ENCODE measurements at regions not wholly inside any gene's neighbourhood (a gene's known extent, or its start where the extent isn't known, plus 50 kb on each side); places are given as distances from the start of the nearest gene placed in this dataset.

DNA sequence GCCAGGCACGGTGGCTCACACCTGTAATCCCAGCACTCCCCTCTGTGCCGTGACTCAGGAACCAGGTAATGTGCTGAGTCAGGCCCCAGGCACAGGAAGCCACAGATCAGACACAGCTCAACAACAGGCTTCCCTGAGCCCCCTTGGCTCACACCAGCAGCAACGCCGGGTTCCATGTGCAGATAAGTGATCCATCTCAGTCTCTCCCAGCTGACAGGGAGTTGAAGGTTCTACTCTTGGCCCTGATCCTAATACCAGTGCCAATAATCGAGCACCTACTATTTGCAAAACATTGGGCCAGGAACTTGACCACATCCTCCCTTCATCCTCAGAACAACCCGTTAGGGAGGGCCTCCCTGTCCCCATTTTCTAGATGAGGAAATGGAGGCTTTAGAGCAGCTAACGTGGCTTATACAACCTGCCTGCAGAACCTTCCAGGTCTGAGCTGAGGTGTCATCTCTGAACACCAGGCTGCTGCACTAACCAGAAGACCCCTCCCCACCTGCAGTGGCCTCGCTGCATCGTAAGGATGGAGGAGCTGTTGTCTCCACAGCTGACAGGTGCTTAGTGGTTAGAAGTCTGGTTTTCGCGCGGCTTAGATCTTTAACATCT is 64.8 kb upstream of the AMZ2 start:
- DNase-seq = no peak

DNA sequence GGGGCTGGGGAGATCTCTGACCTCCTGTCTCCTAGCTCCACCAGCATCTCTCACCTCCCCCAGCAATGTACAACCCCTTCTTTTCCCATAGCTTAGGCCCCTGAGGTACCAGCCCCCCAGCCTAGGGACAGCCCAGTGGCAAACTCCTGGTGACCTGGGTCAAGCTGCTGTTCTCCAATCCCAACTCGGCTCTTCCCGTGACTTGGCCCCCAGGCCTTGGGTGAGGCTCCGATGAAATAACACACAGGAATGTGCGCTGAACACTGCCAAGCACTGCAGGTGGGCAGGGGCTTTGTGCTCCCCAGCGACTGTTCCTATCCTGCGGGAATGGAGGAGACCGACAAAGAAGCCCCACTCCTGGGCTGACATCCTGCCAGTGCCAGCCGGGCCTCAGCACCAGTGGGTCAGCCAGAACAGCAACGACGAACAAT is 63.7 kb upstream of the AMZ2 start:
- no peak for DNase-seq

DNA sequence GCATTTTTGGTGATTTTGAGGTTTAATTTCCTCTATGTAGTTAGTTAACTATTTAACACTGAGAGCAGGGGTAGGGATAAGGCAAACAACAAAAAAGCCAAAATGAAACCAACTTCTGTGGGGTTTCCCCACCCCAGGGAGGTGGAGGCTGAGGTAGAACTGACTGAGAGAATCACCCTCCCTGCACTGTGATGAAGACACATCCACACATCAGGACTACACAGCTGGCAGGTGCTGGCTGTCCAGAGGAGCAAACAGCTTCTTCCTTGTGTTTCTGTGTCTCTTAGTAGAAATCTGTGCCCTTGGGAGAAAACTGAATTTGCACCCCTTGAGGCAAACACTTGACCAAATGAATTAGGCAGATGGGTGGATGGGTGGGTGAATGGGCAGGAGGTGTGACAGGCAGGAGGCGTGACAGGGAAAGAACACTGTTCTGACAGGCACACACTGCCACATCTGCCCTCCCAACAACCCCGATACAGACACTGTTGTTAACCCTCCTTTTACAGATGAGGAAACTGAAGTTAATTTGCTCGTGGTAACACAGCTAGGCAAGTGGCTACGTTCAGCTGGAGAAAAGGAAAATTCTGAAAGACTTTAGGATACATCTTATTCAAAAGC is 62.9 kb upstream of the AMZ2 start:
- DNase-seq = no peak

DNA sequence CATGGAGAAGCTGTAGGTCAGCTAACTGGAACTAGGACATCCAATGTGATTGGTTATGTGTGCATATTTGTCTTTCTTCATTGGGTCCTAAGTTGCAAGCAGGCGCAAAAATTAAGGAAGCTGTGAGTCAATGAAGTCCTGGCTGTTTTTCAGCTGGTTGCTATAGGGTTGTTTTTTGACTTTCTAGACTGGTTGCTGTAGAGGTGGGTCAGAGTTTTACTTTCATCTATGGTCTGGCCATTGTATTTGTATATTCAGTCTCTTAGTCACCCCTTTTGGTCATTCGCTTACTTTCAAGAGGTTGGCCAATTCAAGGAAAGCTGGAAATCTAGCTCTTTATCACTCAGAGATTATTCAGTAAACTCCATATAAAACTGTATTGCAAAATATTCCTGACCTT is 62.0 kb upstream of the AMZ2 start:
- no peak for DNase-seq

DNA sequence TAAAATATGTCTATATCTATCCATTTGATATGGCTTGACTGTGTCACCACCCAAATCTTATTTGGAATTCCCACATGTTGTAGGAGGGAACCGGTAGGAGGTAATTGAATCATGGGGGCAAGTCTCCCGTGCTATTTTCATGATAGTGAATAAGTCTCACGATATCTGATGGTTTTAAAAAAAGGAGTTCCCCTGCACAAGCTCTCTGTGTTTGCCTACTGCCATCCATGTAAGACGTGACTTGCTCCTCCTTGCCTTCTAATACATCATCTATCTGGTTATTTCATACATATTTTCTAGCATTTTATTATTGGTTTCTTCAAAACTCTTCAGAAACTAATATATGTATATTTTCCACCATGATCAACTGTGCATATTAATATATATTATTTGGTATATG is 57.3 kb upstream of the AMZ2 start:
- no peak for DNase-seq

DNA sequence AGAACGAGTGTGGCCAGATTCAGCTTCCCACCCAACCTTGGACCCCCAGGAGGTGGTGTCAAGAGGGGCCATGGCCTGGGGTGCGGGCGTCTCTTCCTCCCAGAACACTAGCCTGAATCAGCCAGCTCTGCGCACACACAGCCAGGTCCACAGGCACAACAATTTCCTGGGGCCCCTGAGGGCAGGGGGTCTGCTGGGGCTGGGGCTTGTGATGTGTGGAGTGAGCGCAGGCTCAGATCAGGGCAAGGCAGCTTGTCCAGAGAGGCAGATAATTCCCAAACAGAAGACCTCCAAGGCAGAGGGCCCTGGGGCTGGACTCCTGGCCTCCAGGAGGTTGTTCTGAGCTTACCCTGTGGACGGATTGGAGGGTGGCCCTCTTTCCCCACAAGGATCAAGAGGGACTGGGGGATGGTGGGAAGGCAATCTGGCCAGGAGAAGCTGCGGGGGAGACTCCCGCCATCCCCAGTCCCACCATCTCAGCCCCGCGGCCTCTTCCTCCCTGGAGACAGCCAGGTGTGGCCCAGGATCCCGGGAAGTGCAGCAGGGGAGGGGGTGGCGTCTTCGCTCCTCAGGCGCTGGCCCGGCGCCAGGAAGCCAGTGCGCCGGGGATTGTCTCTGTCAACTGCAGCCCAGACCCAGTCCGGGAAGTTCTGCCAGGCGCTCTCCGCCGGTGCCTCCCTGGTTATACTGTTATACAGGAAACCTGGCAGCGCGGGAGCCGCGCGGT is 52.0 kb upstream of the AMZ2 start:
- DNase-seq = no peak

DNA sequence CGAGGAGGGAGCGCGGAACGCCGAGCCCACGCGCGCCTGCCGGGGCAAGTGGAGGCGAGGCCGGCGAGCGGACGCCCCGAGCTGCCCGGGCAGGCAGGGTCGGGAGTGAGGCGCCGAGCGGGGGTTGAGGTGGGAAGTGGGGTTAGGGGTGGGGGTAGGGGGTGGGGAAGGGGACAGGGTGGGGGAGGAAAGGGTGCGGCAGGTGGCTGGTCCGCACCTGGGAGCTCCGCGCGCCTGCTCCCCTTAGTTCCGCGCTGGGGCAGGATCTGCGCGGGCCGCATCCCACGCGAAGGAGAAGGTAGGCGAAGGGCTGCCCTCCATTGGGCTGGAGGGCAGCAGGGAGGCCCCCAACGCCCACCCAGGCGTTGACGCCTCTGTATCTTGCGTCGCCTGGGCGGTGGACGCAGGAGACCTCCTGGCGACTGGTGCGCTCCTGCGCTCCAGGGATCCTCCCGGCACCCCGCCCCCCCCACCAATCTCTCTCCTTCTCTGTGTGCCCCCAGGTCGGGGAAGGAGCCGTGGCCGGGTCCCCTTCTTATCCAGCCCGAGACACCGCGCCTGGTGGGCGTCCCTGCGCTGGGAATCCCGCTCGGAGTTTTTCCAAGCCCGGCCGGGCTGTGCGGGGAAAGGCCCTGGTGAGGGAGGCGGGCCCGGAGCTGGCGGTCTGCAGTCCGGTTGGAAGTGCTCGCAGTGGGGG is 51.3 kb upstream of the AMZ2 start:
- DNase-seq = no peak

DNA sequence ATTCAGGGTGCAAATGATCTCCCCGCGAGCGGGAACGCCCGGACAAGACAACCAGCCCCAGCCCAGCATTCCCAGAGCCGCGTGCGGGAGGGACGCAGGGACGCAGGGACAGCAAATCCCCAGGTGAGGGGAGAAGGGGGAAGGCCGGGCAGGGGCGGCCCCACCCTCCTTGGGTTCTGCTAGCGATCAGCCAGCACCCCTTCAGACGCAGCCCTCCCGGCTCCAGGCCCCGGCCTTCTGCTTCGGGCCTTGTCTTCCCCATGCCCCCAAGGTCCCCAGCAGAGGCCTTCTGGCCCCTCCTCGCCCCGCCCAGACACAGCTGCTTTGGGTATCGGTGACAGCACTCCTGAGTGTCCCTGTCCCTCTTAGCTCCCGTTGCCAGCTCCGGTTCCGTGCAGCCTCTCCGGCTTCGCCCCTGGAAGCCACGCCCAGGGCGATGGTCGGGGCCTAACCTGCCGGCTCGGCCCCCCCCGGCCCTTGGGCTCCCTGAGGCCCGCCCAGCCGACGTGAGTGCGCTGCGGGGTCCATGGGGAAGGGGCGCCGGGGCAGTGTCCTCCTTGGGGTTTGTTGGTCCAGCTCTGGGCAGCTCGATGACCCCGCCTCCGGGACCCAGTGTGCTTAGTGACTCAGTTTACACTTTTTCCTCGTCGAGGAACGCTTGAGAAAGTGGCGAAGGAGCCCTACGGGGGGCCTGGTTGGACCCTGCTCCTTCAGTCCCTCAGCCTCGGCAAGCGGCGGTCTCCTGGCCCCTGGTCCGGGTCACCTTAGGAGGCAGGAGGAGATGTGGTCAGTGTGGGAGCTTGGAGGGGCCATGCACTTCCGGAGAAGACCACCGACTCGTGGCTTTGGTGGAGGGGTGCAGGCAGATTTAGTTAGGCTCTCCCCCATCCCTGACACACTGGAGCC is 50.5 kb upstream of the AMZ2 start:
- no peak for DNase-seq

DNA sequence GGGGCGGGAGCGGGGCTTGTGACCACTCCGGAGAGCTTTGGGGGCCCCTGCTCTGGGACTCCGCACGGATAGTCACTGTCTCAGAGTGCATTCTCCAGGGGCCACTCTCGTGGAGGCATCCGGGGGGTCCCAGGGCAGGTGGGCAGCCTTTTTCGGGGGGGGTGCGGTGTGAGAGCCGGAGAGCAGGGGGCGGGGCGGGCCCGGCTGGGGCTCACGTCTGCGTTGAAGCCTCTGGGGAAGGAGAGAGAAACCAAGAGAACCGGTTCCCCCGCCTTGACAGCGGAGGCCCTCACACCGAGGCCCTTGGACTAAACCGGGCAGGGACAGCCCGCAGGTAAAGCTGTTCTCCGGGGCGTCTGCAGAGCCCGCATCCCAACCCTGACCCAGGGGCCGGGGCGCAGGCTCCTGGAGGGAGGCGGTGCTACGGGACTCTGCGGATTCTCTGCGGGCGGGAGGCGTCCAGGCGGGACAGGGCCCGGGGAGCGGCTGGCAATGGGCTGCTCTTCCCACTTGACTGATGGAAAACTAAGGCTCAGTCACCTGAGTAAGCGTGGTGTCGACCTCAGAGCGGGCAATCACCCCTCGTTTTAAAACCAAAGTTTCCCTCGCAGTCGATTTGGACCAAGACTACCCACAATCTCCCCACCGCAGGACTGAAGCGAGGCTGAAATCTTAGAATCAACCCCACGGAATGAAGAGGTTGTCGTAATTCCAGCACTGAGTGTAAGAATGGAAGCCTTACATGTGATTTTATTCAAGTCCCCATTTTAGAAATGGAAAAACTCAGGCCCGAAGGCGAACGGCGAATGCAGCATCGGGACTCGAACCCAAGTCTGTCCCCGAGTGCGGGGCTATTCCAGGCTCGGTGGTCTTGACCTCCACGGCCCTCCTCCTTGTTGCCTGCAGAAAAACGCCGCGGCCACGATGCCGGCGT is 49.6 kb upstream of the AMZ2 start:
- DNase-seq = no peak
